ENCODE measurements at regions not wholly inside any gene's neighbourhood (a gene's known extent, or its start where the extent isn't known, plus 50 kb on each side); places are given as distances from the start of the nearest gene placed in this dataset.
"Not testable (repeated sequence)": the region's sequence is repeated elsewhere in the genome, so short reads cannot be mapped to it uniquely, and the experiment has no call there.

GRCh38 chr1:182251561-182251960, 140.0 kb downstream of the GLUL start:
- no peak overlapping the region for H3K4me3 Mint-ChIP-seq
- H3K36me3 Mint-ChIP-seq (ENCODE audit: low read depth), result no peaks in the 10 kb centered on the region
- no peaks in the 10 kb centered on the region for H3K27me3 Mint-ChIP-seq (ENCODE audit: low read depth)
- DNase-seq (ENCODE audit: low read depth, low spot score), result no peak
- H3K27ac Mint-ChIP-seq (ENCODE audit: unreplicated experiment), result no peak overlapping the region
- TF ChIP-seq CTCF (conservative IDR thresholded peaks at IDR 0.05), result no peak
- no peaks in the 10 kb centered on the region for H3K9me3 Mint-ChIP-seq
- H3K4me1 Mint-ChIP-seq, result no peaks in the 10 kb centered on the region

GRCh38 chr1:182249201-182249676, 142.4 kb downstream of the GLUL start:
- Mint-ChIP-seq H3K4me1 (no peaks in the 10 kb centered on the region), H3K27me3 (ENCODE audit: low read depth) (no peaks in the 10 kb centered on the region), H3K9me3 (peaks cover 2% of the 10 kb centered on the region), H3K4me3 (no peak overlapping the region), H3K27ac (ENCODE audit: unreplicated experiment) (no peak overlapping the region), H3K36me3 (ENCODE audit: low read depth) (no peaks in the 10 kb centered on the region)
- no peak for DNase-seq (ENCODE audit: low read depth, low spot score)
- TF ChIP-seq CTCF (conservative IDR thresholded peaks at IDR 0.05), result no peak

GRCh38 chr1:182248721-182249120, 142.9 kb downstream of the GLUL start:
- H3K4me3 Mint-ChIP-seq, result no peak overlapping the region
- peaks cover 2% of the 10 kb centered on the region for H3K9me3 Mint-ChIP-seq
- no peaks in the 10 kb centered on the region for H3K27me3 Mint-ChIP-seq (ENCODE audit: low read depth)
- H3K27ac Mint-ChIP-seq (ENCODE audit: unreplicated experiment), result no peak overlapping the region
- no peak for TF ChIP-seq CTCF (conservative IDR thresholded peaks at IDR 0.05)
- no peaks in the 10 kb centered on the region for H3K4me1 Mint-ChIP-seq
- no peaks in the 10 kb centered on the region for H3K36me3 Mint-ChIP-seq (ENCODE audit: low read depth)
- no peak for DNase-seq (ENCODE audit: low read depth, low spot score)

GRCh38 chr1:182247813-182248212, 143.8 kb downstream of the GLUL start:
- not testable (repeated sequence) for H3K4me3 Mint-ChIP-seq; H3K36me3 Mint-ChIP-seq (ENCODE audit: low read depth); H3K9me3 Mint-ChIP-seq; H3K27ac Mint-ChIP-seq (ENCODE audit: unreplicated experiment); DNase-seq (ENCODE audit: low read depth, low spot score); H3K4me1 Mint-ChIP-seq; H3K27me3 Mint-ChIP-seq (ENCODE audit: low read depth)

- H3K27ac Mint-ChIP-seq (ENCODE audit: unreplicated experiment), result no peak overlapping the region
- no peaks in the 10 kb centered on the region for H3K36me3 Mint-ChIP-seq (ENCODE audit: low read depth)
- DNase-seq (ENCODE audit: low read depth, low spot score), result no peak
- no peak overlapping the region for H3K4me3 Mint-ChIP-seq
- H3K4me1 Mint-ChIP-seq, result no peaks in the 10 kb centered on the region
- peaks cover 2% of the 10 kb centered on the region for H3K9me3 Mint-ChIP-seq
- H3K27me3 Mint-ChIP-seq (ENCODE audit: low read depth), result no peaks in the 10 kb centered on the region
- TF ChIP-seq CTCF (conservative IDR thresholded peaks at IDR 0.05), result no peak
Measured at GRCh38 chr1:182246783-182247182, 144.8 kb downstream of the GLUL start.

- Mint-ChIP-seq H3K27me3 (ENCODE audit: low read depth) (no peaks in the 10 kb centered on the region), H3K27ac (ENCODE audit: unreplicated experiment) (no peak overlapping the region), H3K4me3 (no peak overlapping the region), H3K36me3 (ENCODE audit: low read depth) (no peaks in the 10 kb centered on the region), H3K4me1 (peaks cover 5% of the 10 kb centered on the region), H3K9me3 (peaks cover 2% of the 10 kb centered on the region)
- TF ChIP-seq CTCF (conservative IDR thresholded peaks at IDR 0.05), result no peak
- no peak for DNase-seq (ENCODE audit: low read depth, low spot score)
Measured at GRCh38 chr1:182245040-182245439, 146.6 kb downstream of the GLUL start.

All from neural crest cell (in vitro differentiated cells).